ENCODE measurements at regions not wholly inside any gene's neighbourhood (a gene's known extent, or its start where the extent isn't known, plus 50 kb on each side); places are given as distances from the start of the nearest gene placed in this dataset.

DNA sequence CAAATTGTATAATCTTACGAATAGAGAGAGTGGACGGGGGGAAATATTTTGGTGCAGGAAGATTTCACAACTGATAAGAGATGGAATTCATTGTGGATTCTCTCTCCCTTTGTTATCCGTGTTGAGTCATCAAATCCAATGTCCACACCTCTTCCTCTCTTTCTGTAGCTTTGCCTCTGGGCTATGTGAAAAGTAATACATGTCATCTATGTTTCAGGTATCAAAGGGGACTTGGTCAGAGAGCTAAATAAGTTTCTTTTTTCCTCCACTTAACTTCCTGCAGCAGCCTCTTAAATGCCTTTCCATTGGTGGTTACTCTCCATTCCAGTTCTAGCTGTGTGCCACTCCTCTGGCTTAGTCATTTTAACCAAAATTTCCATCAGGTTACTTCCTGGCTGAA is 169.3 kb upstream of the NXPH2 start:
- TF ChIP-seq, protein P1, sequence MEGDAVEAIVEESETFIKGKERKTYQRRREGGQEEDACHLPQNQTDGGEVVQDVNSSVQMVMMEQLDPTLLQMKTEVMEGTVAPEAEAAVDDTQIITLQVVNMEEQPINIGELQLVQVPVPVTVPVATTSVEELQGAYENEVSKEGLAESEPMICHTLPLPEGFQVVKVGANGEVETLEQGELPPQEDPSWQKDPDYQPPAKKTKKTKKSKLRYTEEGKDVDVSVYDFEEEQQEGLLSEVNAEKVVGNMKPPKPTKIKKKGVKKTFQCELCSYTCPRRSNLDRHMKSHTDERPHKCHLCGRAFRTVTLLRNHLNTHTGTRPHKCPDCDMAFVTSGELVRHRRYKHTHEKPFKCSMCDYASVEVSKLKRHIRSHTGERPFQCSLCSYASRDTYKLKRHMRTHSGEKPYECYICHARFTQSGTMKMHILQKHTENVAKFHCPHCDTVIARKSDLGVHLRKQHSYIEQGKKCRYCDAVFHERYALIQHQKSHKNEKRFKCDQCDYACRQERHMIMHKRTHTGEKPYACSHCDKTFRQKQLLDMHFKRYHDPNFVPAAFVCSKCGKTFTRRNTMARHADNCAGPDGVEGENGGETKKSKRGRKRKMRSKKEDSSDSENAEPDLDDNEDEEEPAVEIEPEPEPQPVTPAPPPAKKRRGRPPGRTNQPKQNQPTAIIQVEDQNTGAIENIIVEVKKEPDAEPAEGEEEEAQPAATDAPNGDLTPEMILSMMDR (optimal IDR thresholded peaks at IDR 0.05 in 1 of 3, IDR thresholded peaks at IDR 0.05 in 1 of 3, conservative IDR thresholded peaks at IDR 0.05 in 1 of 3; ENCODE audit: extremely low read depth in 1 of 3, insufficient read depth in 2 of 3, low read length in 3 of 3), result no peak
- TF ChIP-seq EZH2 (IDR thresholded peaks at IDR 0.05; ENCODE audit: low read length), result no peak
